ENCODE measurements at regions not wholly inside any gene's neighbourhood (a gene's known extent, or its start where the extent isn't known, plus 50 kb on each side); places are given as distances from the start of the nearest gene placed in this dataset.

- TF ChIP-seq TAF1 (IDR thresholded peaks at IDR 0.05; ENCODE audit: borderline replicate concordance, insufficient read depth, low read length) (no peak), POLR2AphosphoS5 (IDR thresholded peaks at IDR 0.05; ENCODE audit: low read depth, low read length) (no peak)
Measured at GRCh38 chr5:56664025-56664424, 151.3 kb upstream of the MAP3K1 start.

All from PFSK-1 (cell line).